Inflammatory macrophage (primary cell): ENCODE measurements at regions not wholly inside any gene's neighbourhood (a gene's known extent, or its start where the extent isn't known, plus 50 kb on each side); places are given as distances from the start of the nearest gene placed in this dataset.

Experiments
- DNase-seq, 2 donors: peaks; one replicate each; pipeline ENCODE4 v3.0.0-alpha.2; 2020 to 2022

- DNase-seq, result no peak
These were observed 171.5 kb downstream of the SNX19 start for GRCh38 chr11:130744794-130745193.

- DNase-seq, result no peak
These were observed 167.1 kb downstream of the SNX19 start for GRCh38 chr11:130749216-130749615.

- DNase-seq, result no peak
These were observed 155.7 kb downstream of the SNX19 start for GRCh38 chr11:130760515-130761125.

- no peak for DNase-seq
These were observed 154.6 kb downstream of the SNX19 start for GRCh38 chr11:130761560-130762220.

GRCh38 chr11:130762638-130763037, 153.6 kb downstream of the SNX19 start:
- no peak for DNase-seq

GRCh38 chr11:130763087-130763980, 152.9 kb downstream of the SNX19 start:
- no peak for DNase-seq

- DNase-seq, result no peak
These were observed 150.9 kb downstream of the SNX19 start for GRCh38 chr11:130765406-130765805.

GRCh38 chr11:130765951-130766649, 150.2 kb downstream of the SNX19 start:
- DNase-seq, result no peak

- DNase-seq, result no peak
These were observed 149.4 kb downstream of the SNX19 start for GRCh38 chr11:130766650-130767565.

- no peak for DNase-seq
These were observed 146.3 kb downstream of the SNX19 start for GRCh38 chr11:130769782-130770535.

GRCh38 chr11:130771708-130772107, 144.6 kb downstream of the SNX19 start:
- DNase-seq, result no peak

GRCh38 chr11:130772266-130773227, 143.7 kb downstream of the SNX19 start:
- no peak for DNase-seq

- no peak for DNase-seq
These were observed 142.9 kb downstream of the SNX19 start for GRCh38 chr11:130773244-130773820.

- no peak for DNase-seq
These were observed 141.6 kb downstream of the SNX19 start for GRCh38 chr11:130774703-130775102.

- DNase-seq, result no peak
These were observed 140.8 kb downstream of the SNX19 start for GRCh38 chr11:130775306-130776060.

GRCh38 chr11:130776061-130776419, 140.2 kb downstream of the SNX19 start:
- no peak for DNase-seq

- DNase-seq, result no peak
These were observed 138.3 kb downstream of the SNX19 start for GRCh38 chr11:130778026-130778425.

- no peak for DNase-seq
These were observed 137.6 kb downstream of the SNX19 start for GRCh38 chr11:130778705-130779104.

GRCh38 chr11:130779267-130779666, 137.0 kb downstream of the SNX19 start:
- DNase-seq, result no peak
